ENCODE measurements at regions not wholly inside any gene's neighbourhood (a gene's known extent, or its start where the extent isn't known, plus 50 kb on each side); places are given as distances from the start of the nearest gene placed in this dataset.

- TF ChIP-seq, protein P1, sequence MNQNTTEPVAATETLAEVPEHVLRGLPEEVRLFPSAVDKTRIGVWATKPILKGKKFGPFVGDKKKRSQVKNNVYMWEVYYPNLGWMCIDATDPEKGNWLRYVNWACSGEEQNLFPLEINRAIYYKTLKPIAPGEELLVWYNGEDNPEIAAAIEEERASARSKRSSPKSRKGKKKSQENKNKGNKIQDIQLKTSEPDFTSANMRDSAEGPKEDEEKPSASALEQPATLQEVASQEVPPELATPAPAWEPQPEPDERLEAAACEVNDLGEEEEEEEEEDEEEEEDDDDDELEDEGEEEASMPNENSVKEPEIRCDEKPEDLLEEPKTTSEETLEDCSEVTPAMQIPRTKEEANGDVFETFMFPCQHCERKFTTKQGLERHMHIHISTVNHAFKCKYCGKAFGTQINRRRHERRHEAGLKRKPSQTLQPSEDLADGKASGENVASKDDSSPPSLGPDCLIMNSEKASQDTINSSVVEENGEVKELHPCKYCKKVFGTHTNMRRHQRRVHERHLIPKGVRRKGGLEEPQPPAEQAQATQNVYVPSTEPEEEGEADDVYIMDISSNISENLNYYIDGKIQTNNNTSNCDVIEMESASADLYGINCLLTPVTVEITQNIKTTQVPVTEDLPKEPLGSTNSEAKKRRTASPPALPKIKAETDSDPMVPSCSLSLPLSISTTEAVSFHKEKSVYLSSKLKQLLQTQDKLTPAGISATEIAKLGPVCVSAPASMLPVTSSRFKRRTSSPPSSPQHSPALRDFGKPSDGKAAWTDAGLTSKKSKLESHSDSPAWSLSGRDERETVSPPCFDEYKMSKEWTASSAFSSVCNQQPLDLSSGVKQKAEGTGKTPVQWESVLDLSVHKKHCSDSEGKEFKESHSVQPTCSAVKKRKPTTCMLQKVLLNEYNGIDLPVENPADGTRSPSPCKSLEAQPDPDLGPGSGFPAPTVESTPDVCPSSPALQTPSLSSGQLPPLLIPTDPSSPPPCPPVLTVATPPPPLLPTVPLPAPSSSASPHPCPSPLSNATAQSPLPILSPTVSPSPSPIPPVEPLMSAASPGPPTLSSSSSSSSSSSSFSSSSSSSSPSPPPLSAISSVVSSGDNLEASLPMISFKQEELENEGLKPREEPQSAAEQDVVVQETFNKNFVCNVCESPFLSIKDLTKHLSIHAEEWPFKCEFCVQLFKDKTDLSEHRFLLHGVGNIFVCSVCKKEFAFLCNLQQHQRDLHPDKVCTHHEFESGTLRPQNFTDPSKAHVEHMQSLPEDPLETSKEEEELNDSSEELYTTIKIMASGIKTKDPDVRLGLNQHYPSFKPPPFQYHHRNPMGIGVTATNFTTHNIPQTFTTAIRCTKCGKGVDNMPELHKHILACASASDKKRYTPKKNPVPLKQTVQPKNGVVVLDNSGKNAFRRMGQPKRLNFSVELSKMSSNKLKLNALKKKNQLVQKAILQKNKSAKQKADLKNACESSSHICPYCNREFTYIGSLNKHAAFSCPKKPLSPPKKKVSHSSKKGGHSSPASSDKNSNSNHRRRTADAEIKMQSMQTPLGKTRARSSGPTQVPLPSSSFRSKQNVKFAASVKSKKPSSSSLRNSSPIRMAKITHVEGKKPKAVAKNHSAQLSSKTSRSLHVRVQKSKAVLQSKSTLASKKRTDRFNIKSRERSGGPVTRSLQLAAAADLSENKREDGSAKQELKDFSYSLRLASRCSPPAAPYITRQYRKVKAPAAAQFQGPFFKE (tag by site-specific recombination; IDR thresholded peaks at IDR 0.05; ENCODE audit: borderline replicate concordance) = no peak
- TF ChIP-seq, protein P2, sequence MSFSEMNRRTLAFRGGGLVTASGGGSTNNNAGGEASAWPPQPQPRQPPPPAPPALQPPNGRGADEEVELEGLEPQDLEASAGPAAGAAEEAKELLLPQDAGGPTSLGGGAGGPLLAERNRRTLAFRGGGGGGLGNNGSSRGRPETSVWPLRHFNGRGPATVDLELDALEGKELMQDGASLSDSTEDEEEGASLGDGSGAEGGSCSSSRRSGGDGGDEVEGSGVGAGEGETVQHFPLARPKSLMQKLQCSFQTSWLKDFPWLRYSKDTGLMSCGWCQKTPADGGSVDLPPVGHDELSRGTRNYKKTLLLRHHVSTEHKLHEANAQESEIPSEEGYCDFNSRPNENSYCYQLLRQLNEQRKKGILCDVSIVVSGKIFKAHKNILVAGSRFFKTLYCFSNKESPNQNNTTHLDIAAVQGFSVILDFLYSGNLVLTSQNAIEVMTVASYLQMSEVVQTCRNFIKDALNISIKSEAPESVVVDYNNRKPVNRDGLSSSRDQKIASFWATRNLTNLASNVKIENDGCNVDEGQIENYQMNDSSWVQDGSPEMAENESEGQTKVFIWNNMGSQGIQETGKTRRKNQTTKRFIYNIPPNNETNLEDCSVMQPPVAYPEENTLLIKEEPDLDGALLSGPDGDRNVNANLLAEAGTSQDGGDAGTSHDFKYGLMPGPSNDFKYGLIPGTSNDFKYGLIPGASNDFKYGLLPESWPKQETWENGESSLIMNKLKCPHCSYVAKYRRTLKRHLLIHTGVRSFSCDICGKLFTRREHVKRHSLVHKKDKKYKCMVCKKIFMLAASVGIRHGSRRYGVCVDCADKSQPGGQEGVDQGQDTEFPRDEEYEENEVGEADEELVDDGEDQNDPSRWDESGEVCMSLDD (tag by site-specific recombination; IDR thresholded peaks at IDR 0.05) = no peak
- no peak for TF ChIP-seq ZBTB11 (tag by site-specific recombination; conservative IDR thresholded peaks at IDR 0.05; ENCODE audit: low read depth)
- TF ChIP-seq ZXDB (tag by site-specific recombination; IDR thresholded peaks at IDR 0.05) = no peak
- TF ChIP-seq, protein P3, sequence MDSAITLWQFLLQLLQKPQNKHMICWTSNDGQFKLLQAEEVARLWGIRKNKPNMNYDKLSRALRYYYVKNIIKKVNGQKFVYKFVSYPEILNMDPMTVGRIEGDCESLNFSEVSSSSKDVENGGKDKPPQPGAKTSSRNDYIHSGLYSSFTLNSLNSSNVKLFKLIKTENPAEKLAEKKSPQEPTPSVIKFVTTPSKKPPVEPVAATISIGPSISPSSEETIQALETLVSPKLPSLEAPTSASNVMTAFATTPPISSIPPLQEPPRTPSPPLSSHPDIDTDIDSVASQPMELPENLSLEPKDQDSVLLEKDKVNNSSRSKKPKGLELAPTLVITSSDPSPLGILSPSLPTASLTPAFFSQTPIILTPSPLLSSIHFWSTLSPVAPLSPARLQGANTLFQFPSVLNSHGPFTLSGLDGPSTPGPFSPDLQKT (IDR thresholded peaks at IDR 0.05; ENCODE audit: borderline replicate concordance, low read depth, low read length) = no peak
- TF ChIP-seq ZNF426 (tag by site-specific recombination; IDR thresholded peaks at IDR 0.05) = no peak
- no peak for TF ChIP-seq ZNF558 (tag by site-specific recombination; IDR thresholded peaks at IDR 0.05)
- TF ChIP-seq OSR2 (tag by site-specific recombination; IDR thresholded peaks at IDR 0.05) = no peak
- TF ChIP-seq TCF7L2 (IDR thresholded peaks at IDR 0.05; ENCODE audit: borderline replicate concordance, low read depth, low read length) = no peak
- TF ChIP-seq ZEB2 (tag by site-specific recombination; IDR thresholded peaks at IDR 0.05) = no peak
These were observed 205.7 kb downstream of the OTOR start (continued) for GRCh38 chr20:16953858-16954257.

GRCh38 chr20:16955462-16955861 is 207.3 kb downstream of the OTOR start:
- H3K4me3 ChIP-seq (ENCODE audit: low read depth, low read length) = no peak overlapping the region
- H3K4me1 ChIP-seq (ENCODE audit: control insufficient read depth, insufficient read depth, low read length) = no peaks in the 10 kb centered on the region
- H3K9me3 ChIP-seq (ENCODE audit: control insufficient read depth, insufficient read depth, low read depth, low read length) = no peaks in the 10 kb centered on the region
- no peaks in the 10 kb centered on the region for H3K36me3 ChIP-seq (ENCODE audit: control insufficient read depth in 2 of 2, insufficient read depth in 1 of 2, low read length in 2 of 2)
- ChIA-PET CTCF (interaction anchor here (1.4 kb wide), 1 partner anchor 9 kb away, joined by 3 read pairs; no protein-coding TSS in a partner anchor), POLR2A (no interaction called here)
- no peak overlapping the region for H3K27ac ChIP-seq (ENCODE audit: extremely low read depth, low read depth, low read length)
- no peak for TF ChIP-seq ZNF404 (tag by site-specific recombination; IDR thresholded peaks at IDR 0.05)
- TF ChIP-seq ZNF391 (tag by site-specific recombination; IDR thresholded peaks at IDR 0.05; ENCODE audit: borderline replicate concordance, low read depth) = no peak
- TF ChIP-seq ZNF19 (tag by site-specific recombination; IDR thresholded peaks at IDR 0.05; ENCODE audit: low read depth) = no peak
- no peak for TF ChIP-seq ZNF23 (tag by site-specific recombination; IDR thresholded peaks at IDR 0.05; ENCODE audit: borderline replicate concordance)
- no peak for TF ChIP-seq ZNF280C (tag by site-specific recombination; IDR thresholded peaks at IDR 0.05)
- TF ChIP-seq ZNF488 (tag by site-specific recombination; IDR thresholded peaks at IDR 0.05) = no peak
- no peak for TF ChIP-seq ZNF654 (tag by site-specific recombination; IDR thresholded peaks at IDR 0.05; ENCODE audit: low read depth)
- TF ChIP-seq, protein P4, sequence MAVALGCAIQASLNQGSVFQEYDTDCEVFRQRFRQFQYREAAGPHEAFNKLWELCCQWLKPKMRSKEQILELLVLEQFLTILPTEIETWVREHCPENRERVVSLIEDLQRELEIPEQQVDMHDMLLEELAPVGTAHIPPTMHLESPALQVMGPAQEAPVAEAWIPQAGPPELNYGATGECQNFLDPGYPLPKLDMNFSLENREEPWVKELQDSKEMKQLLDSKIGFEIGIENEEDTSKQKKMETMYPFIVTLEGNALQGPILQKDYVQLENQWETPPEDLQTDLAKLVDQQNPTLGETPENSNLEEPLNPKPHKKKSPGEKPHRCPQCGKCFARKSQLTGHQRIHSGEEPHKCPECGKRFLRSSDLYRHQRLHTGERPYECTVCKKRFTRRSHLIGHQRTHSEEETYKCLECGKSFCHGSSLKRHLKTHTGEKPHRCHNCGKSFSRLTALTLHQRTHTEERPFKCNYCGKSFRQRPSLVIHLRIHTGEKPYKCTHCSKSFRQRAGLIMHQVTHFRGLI (tag by site-specific recombination; IDR thresholded peaks at IDR 0.05) = no peak

All from HEK293 (cell line).